Common myeloid progenitor, CD34-positive (primary cell): ENCODE measurements at regions not wholly inside any gene's neighbourhood (a gene's known extent, or its start where the extent isn't known, plus 50 kb on each side); places are given as distances from the start of the nearest gene placed in this dataset.
A peak's percentile ranks its signal among the peaks of the same experiment; 100 is the strongest.

Source experiments
- CTCF ChIA-PET: fragments of 350-600 bp; sonication (Branson Sonifier 250); formaldehyde crosslinking; loops from one replicate; lab custom pipeline; 2021; ENCODE audit warnings: antibody characterized with exemption; lab: Charles Lee
- POLR2A ChIA-PET: fragments of 350-600 bp; sonication (Branson Sonifier 250); formaldehyde crosslinking; loops from one replicate; lab custom pipeline; 2021; ENCODE audit warnings: antibody characterized with exemption; lab: Charles Lee
- DNase-seq, 3 donors: peaks; one replicate each; pipeline versions ENCODE4 v3.0.0 to v3.0.0-alpha.2; 2013
- H3K27ac ChIP-seq, 2 experiments: 1 replicate in 1 of 2; 2 replicates in 1 of 2; pipeline ENCODE4 v1.7.0; 2013; ENCODE audit warnings: inconsistent platforms in 2 of 2, low read length in 2 of 2, mild to moderate bottlenecking in 2 of 2, low read depth in 1 of 2, moderate library complexity in 1 of 2; ENCODE audit not compliant: severe bottlenecking in 2 of 2, insufficient read depth in 1 of 2, poor library complexity in 1 of 2
- H3K27me3 ChIP-seq, 5 experiments: replicated peaks in 2 of 5; 1 replicate in 3 of 5; 2 replicates in 2 of 5; pipeline versions ENCODE4 v1.6.1 to v1.7.0; 2013; ENCODE audit warnings: low read length in 4 of 5, mild to moderate bottlenecking in 2 of 5, moderate library complexity in 2 of 5, inconsistent platforms in 1 of 5; ENCODE audit not compliant: insufficient read depth in 5 of 5, control insufficient read depth in 4 of 5
- H3K36me3 ChIP-seq, 4 experiments: 1 replicate in 2 of 4; 2 replicates in 2 of 4; pipeline versions ENCODE4 v1.6.1 to v1.7.0; 2013; ENCODE audit warnings: low read length in 3 of 4, control low read depth in 1 of 4, mild to moderate bottlenecking in 1 of 4; ENCODE audit not compliant: control insufficient read depth in 4 of 4, insufficient read depth in 4 of 4
- H3K4me1 ChIP-seq, 4 experiments: 1 replicate in 3 of 4; 2 replicates in 1 of 4; pipeline versions ENCODE4 v1.6.1 to v1.7.1; 2013; ENCODE audit warnings: low read length in 3 of 4, mild to moderate bottlenecking in 3 of 4, control low read depth in 1 of 4, inconsistent platforms in 1 of 4, moderate library complexity in 1 of 4; ENCODE audit not compliant: control insufficient read depth in 4 of 4, insufficient read depth in 4 of 4; ENCODE audit errors: control extremely low read depth in 1 of 4
- H3K4me3 ChIP-seq, 7 experiments: 1 replicate in 4 of 7; 2 replicates in 3 of 7; pipeline versions ENCODE4 v1.5.1 to v1.7.0; 2013; ENCODE audit warnings: mild to moderate bottlenecking in 7 of 7, low read length in 6 of 7, moderate library complexity in 6 of 7, inconsistent platforms in 2 of 7, low read depth in 2 of 7, control low read depth in 1 of 7; ENCODE audit not compliant: insufficient read depth in 4 of 7, control insufficient read depth in 1 of 7; ENCODE audit errors: extremely low read depth in 1 of 7
- H3K9me3 ChIP-seq, 5 experiments: 1 replicate in 4 of 5; 2 replicates in 1 of 5; pipeline versions ENCODE4 v1.6.1 to v1.7.1; 2013; ENCODE audit warnings: low read length in 4 of 5, mild to moderate bottlenecking in 2 of 5, inconsistent platforms in 1 of 5, low read depth in 1 of 5, moderate library complexity in 1 of 5; ENCODE audit not compliant: control insufficient read depth in 4 of 5, insufficient read depth in 2 of 5; ENCODE audit errors: control extremely low read depth in 1 of 5
- WGBS: methylation state at CpG from one replicate; pipeline ENCODE4 v1.1.5; 2013; ENCODE audit not compliant: insufficient coverage; 5-methylcytosine and 5-hydroxymethylcytosine counted together

GRCh38 chr9:89748021-89748670, 143.3 kb downstream of the GADD45G start:
- Histone ChIP-seq H3K4me1 (peaks cover 0 to 17% (median 15%) of the 10 kb centered on the region in 4 experiments), H3K4me3 (no peak overlapping the region), H3K27me3 (peaks cover 0 to 2% (median 0%) of the 10 kb centered on the region in 5 experiments), H3K27ac (no peak overlapping the region), H3K9me3 (peaks cover 0 to 4% (median 0%) of the 10 kb centered on the region in 5 experiments), H3K36me3 (no peaks in the 10 kb centered on the region)
- DNase-seq: no peak
- WGBS: 95% methylated on average over 5 of the region's 6 CpGs
- CTCF ChIA-PET: no interaction called here
- POLR2A ChIA-PET: no interaction called here

GRCh38 chr9:89748831-89749499, 144.2 kb downstream of the GADD45G start:
- Histone ChIP-seq H3K27me3 (peaks cover 0 to 2% (median 0%) of the 10 kb centered on the region in 5 experiments), H3K4me3 (no peak overlapping the region), H3K36me3 (no peaks in the 10 kb centered on the region), H3K9me3 (peaks cover 0 to 4% (median 0%) of the 10 kb centered on the region in 5 experiments), H3K4me1 (peaks cover 0 to 9% (median 7%) of the 10 kb centered on the region in 4 experiments), H3K27ac (no peak overlapping the region)
- WGBS: 94% methylated on average over 3 of the region's 6 CpGs
- DNase-seq: no peak
- CTCF ChIA-PET: interaction anchor here (1.4 kb wide), 1 partner anchor 12 kb away, joined by 4 read pairs; no protein-coding TSS in a partner anchor
- POLR2A ChIA-PET: no interaction called here

GRCh38 chr9:89749500-89750116, 144.8 kb downstream of the GADD45G start:
- H3K27ac ChIP-seq: no peak overlapping the region
- H3K36me3 ChIP-seq: no peaks in the 10 kb centered on the region
- H3K4me1 ChIP-seq: peaks cover 0 to 7% (median 3%) of the 10 kb centered on the region in 4 experiments
- ChIA-PET POLR2A (no interaction called here), CTCF (interaction anchor here (0.7 to 1.4 kb wide), 2 partner anchors 11 to 19 kb away, joined by 3 to 4 read pairs; no protein-coding TSS in a partner anchor)
- H3K27me3 ChIP-seq: peaks cover 0 to 2% (median 0%) of the 10 kb centered on the region in 5 experiments
- no peak overlapping the region for H3K4me3 ChIP-seq
- 96% methylated on average over 3 of the region's 3 CpGs for WGBS
- H3K9me3 ChIP-seq: peaks cover 0 to 4% (median 0%) of the 10 kb centered on the region in 5 experiments
- DNase-seq: peak in 1 of 3 donors; percentile 14

- ChIA-PET CTCF (interaction anchor here (0.7 to 1.4 kb wide), 2 partner anchors 11 to 18 kb away, joined by 3 to 4 read pairs; no protein-coding TSS in a partner anchor), POLR2A (no interaction called here)
- Histone ChIP-seq H3K9me3 (no peaks in the 10 kb centered on the region), H3K27me3 (peaks cover 0 to 2% (median 0%) of the 10 kb centered on the region in 5 experiments), H3K36me3 (no peaks in the 10 kb centered on the region), H3K4me1 (peaks cover 0 to 7% (median 3%) of the 10 kb centered on the region in 4 experiments), H3K4me3 (no peak overlapping the region), H3K27ac (no peak overlapping the region)
- DNase-seq: no peak
- 98% methylated on average over 5 of the region's 10 CpGs for WGBS
Measured at GRCh38 chr9:89750117-89750791, 145.4 kb downstream of the GADD45G start.

- ChIA-PET CTCF (interaction anchor here (1.1 to 1.2 kb wide), 3 partner anchors 8 to 159 kb away, joined by 3 to 4 read pairs (median 3); no protein-coding TSS in a partner anchor), POLR2A (no interaction called here)
- Histone ChIP-seq H3K36me3 (no peaks in the 10 kb centered on the region), H3K27me3 (peaks cover 0 to 2% (median 0%) of the 10 kb centered on the region in 5 experiments), H3K27ac (no peak overlapping the region), H3K9me3 (no peaks in the 10 kb centered on the region), H3K4me1 (peaks cover 0 to 7% (median 3%) of the 10 kb centered on the region in 4 experiments), H3K4me3 (no peak overlapping the region)
- no peak for DNase-seq
- no CpG with 5 or more reads among the region's 6 CpGs for WGBS
Measured at GRCh38 chr9:89751079-89751825, 146.4 kb downstream of the GADD45G start.

GRCh38 chr9:89752154-89752553, 147.3 kb downstream of the GADD45G start:
- Histone ChIP-seq H3K4me3 (no peak overlapping the region), H3K36me3 (no peaks in the 10 kb centered on the region), H3K27me3 (peaks cover 0 to 2% (median 0%) of the 10 kb centered on the region in 5 experiments), H3K9me3 (no peaks in the 10 kb centered on the region), H3K4me1 (peaks cover 0 to 7% (median 3%) of the 10 kb centered on the region in 4 experiments), H3K27ac (no peak overlapping the region)
- ChIA-PET POLR2A (no interaction called here), CTCF (interaction anchor here (1.1 to 1.2 kb wide), 2 partner anchors 9 to 12 kb away, joined by 3 read pairs; no protein-coding TSS in a partner anchor)
- 100% methylated on average over 1 of the region's 4 CpGs for WGBS
- DNase-seq: no peak
